ENCODE measurements at regions not wholly inside any gene's neighbourhood (a gene's known extent, or its start where the extent isn't known, plus 50 kb on each side); places are given as distances from the start of the nearest gene placed in this dataset.

DNA sequence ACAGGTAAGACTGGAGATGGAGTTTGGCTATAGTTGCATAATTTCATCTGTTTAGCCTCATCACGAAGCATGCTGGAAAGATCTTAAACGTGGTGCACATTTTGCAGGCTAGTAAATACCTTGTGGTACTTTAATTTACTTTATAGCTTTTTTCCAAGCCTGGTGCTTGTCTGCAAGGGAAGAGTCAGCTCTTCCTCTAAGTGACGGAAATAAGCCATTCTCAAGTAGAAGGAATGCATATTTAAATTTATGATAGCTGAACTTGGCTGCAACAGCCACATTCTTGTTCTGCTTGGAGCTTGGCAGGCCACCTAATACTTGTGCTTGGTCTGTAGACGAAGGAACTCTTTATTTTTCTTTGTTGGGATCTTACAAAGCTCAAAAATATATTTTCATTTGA lies 188.0 kb upstream of the PIK3R1 start:
- ATAC-seq, result no peak
- Mint-ChIP-seq H3K4me1 (peaks cover 28% of the 10 kb centered on the region), H3K4me3 (no peak overlapping the region), H3K36me3 (peaks cover 6% of the 10 kb centered on the region; the same call in 1 of the 2 replicates), H3K27me3 (ENCODE audit: low read depth) (no peaks in the 10 kb centered on the region), H3K27ac (no peak overlapping the region), H3K9me3 (peaks cover 6% of the 10 kb centered on the region; the same call in 1 of the 2 replicates)
- CTCF ChIA-PET, result no interaction called here
- DNase-seq (ENCODE audit: low spot score), result no peak
- no peak for TF ChIP-seq ZNF416 (CRISPR knock-in tag; IDR thresholded peaks at IDR 0.05)
- TF ChIP-seq ZNF219 (CRISPR knock-in tag; IDR thresholded peaks at IDR 0.05; ENCODE audit: borderline replicate concordance), result no peak
- TF ChIP-seq TEAD1 (CRISPR knock-in tag; IDR thresholded peaks at IDR 0.05), result no peak
- TF ChIP-seq TCF7 (CRISPR knock-in tag; IDR thresholded peaks at IDR 0.05; ENCODE audit: low read depth), result no peak
- no peak for TF ChIP-seq ZNF138 (CRISPR knock-in tag; conservative IDR thresholded peaks at IDR 0.05)
- TF ChIP-seq, protein P1, sequence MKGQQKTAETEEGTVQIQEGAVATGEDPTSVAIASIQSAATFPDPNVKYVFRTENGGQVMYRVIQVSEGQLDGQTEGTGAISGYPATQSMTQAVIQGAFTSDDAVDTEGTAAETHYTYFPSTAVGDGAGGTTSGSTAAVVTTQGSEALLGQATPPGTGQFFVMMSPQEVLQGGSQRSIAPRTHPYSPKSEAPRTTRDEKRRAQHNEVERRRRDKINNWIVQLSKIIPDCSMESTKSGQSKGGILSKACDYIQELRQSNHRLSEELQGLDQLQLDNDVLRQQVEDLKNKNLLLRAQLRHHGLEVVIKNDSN (CRISPR knock-in tag; IDR thresholded peaks at IDR 0.05), result no peak
- TF ChIP-seq EMX1 (CRISPR knock-in tag; IDR thresholded peaks at IDR 0.05), result no peak
- POLR2A ChIA-PET, result no interaction called here

GRCh38 chr5:68026092-68026885 lies 189.3 kb upstream of the PIK3R1 start:
- H3K4me1 Mint-ChIP-seq, result peaks cover 40% of the 10 kb centered on the region
- H3K36me3 Mint-ChIP-seq, result peaks cover 6% of the 10 kb centered on the region; the same call in 1 of the 2 replicates
- DNase-seq (ENCODE audit: low spot score) (no peak), ATAC-seq (no peak)
- no peaks in the 10 kb centered on the region for H3K27me3 Mint-ChIP-seq (ENCODE audit: low read depth)
- H3K9me3 Mint-ChIP-seq, result peaks cover 6% of the 10 kb centered on the region; the same call in 1 of the 2 replicates
- TF ChIP-seq, protein P1 (CRISPR knock-in tag; IDR thresholded peaks at IDR 0.05), result no peak
- no peak for TF ChIP-seq RORB (CRISPR knock-in tag; IDR thresholded peaks at IDR 0.05)
- no peak for TF ChIP-seq ZNF232 (CRISPR knock-in tag; IDR thresholded peaks at IDR 0.05)
- TF ChIP-seq NFYB (CRISPR knock-in tag; conservative IDR thresholded peaks at IDR 0.05; ENCODE audit: low read depth), result no peak
- no peak for TF ChIP-seq FOXP1 (CRISPR knock-in tag; IDR thresholded peaks at IDR 0.05; ENCODE audit: borderline replicate concordance)
- peak overlapping the region; percentile 12; the same call in 1 of the 2 replicates for H3K27ac Mint-ChIP-seq
- H3K4me3 Mint-ChIP-seq, result no peak overlapping the region
- ChIA-PET POLR2A (no interaction called here), CTCF (no interaction called here)

DNA sequence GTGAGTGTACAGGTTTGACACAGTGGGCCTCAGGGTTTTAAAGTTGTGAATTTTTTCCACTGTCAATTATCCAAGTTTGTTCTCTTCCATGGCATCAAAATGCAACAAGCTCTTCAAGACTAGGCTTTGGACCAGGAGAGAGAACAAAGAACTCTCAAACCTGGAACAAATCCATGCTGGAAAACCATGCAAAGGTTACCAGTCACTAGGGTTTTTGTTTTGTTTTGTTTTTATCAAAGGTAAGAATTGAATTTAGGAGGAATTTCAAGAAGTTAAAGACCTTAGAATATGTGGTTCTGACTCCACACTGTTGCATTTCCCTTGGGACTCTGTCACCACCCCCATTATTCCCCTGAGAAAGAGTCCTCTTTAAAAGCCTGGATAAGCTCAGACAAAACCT lies 191.1 kb upstream of the PIK3R1 start:
- DNase-seq (ENCODE audit: low spot score) (no peak), ATAC-seq (no peak)
- Mint-ChIP-seq H3K4me1 (peaks cover 46% of the 10 kb centered on the region), H3K4me3 (no peak overlapping the region), H3K27me3 (ENCODE audit: low read depth) (no peaks in the 10 kb centered on the region), H3K27ac (no peak overlapping the region), H3K9me3 (peaks cover 10% of the 10 kb centered on the region; the same call in 1 of the 2 replicates), H3K36me3 (peaks cover 8% of the 10 kb centered on the region; the same call in 1 of the 2 replicates)
- POLR2A ChIA-PET, result no interaction called here
- CTCF ChIA-PET, result no interaction called here
- TF ChIP-seq JAZF1 (CRISPR knock-in tag; IDR thresholded peaks at IDR 0.05) (no peak), ARID4B (CRISPR knock-in tag; IDR thresholded peaks at IDR 0.05; ENCODE audit: borderline replicate concordance) (no peak), ETV6 (CRISPR knock-in tag; IDR thresholded peaks at IDR 0.05) (no peak), OVOL2 (CRISPR knock-in tag; IDR thresholded peaks at IDR 0.05; ENCODE audit: borderline replicate concordance) (no peak), ZNF138 (CRISPR knock-in tag; conservative IDR thresholded peaks at IDR 0.05) (no peak), TEAD4 (CRISPR knock-in tag; IDR thresholded peaks at IDR 0.05) (no peak), MXD4 (CRISPR knock-in tag; IDR thresholded peaks at IDR 0.05; ENCODE audit: borderline replicate concordance) (no peak), ZNF425 (CRISPR knock-in tag; conservative IDR thresholded peaks at IDR 0.05) (no peak), ZNF416 (CRISPR knock-in tag; IDR thresholded peaks at IDR 0.05) (no peak)
- TF ChIP-seq, protein P2, sequence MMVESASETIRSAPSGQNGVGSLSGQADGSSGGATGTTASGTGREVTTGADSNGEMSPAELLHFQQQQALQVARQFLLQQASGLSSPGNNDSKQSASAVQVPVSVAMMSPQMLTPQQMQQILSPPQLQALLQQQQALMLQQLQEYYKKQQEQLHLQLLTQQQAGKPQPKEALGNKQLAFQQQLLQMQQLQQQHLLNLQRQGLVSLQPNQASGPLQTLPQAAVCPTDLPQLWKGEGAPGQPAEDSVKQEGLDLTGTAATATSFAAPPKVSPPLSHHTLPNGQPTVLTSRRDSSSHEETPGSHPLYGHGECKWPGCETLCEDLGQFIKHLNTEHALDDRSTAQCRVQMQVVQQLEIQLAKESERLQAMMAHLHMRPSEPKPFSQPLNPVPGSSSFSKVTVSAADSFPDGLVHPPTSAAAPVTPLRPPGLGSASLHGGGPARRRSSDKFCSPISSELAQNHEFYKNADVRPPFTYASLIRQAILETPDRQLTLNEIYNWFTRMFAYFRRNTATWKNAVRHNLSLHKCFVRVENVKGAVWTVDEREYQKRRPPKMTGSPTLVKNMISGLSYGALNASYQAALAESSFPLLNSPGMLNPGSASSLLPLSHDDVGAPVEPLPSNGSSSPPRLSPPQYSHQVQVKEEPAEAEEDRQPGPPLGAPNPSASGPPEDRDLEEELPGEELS (CRISPR knock-in tag; IDR thresholded peaks at IDR 0.05), result no peak
- TF ChIP-seq, protein P3, sequence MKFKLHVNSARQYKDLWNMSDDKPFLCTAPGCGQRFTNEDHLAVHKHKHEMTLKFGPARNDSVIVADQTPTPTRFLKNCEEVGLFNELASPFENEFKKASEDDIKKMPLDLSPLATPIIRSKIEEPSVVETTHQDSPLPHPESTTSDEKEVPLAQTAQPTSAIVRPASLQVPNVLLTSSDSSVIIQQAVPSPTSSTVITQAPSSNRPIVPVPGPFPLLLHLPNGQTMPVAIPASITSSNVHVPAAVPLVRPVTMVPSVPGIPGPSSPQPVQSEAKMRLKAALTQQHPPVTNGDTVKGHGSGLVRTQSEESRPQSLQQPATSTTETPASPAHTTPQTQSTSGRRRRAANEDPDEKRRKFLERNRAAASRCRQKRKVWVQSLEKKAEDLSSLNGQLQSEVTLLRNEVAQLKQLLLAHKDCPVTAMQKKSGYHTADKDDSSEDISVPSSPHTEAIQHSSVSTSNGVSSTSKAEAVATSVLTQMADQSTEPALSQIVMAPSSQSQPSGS (CRISPR knock-in tag; IDR thresholded peaks at IDR 0.05; ENCODE audit: borderline replicate concordance, low read depth), result no peak

All from WTC11 (cell line).